ENCODE measurements at regions not wholly inside any gene's neighbourhood (a gene's known extent, or its start where the extent isn't known, plus 50 kb on each side); places are given as distances from the start of the nearest gene placed in this dataset.
"Not testable (repeated sequence)": the region's sequence is repeated elsewhere in the genome, so short reads cannot be mapped to it uniquely, and the experiment has no call there.

GRCh38 chr4:169934794-169935429 lies 91.3 kb downstream of the MFAP3L start:
- DNase-seq = no peak

GRCh38 chr4:169933531-169933930 lies 92.7 kb downstream of the MFAP3L start:
- DNase-seq = no peak

GRCh38 chr4:169931964-169932363 lies 94.2 kb downstream of the MFAP3L start:
- no peak for DNase-seq

- DNase-seq = not testable (repeated sequence)
These were observed 95.4 kb downstream of the MFAP3L start for GRCh38 chr4:169930755-169931154.

- no peak for DNase-seq
These were observed 98.9 kb downstream of the MFAP3L start for GRCh38 chr4:169927280-169927679.

- no peak for DNase-seq
These were observed 100.5 kb downstream of the MFAP3L start for GRCh38 chr4:169925678-169926077.

- DNase-seq = no peak
These were observed 103.4 kb downstream of the MFAP3L start for GRCh38 chr4:169922632-169923276.

GRCh38 chr4:169921732-169922131 lies 104.5 kb downstream of the MFAP3L start:
- no peak for DNase-seq

GRCh38 chr4:169921237-169921636 lies 105.0 kb downstream of the MFAP3L start:
- no peak for DNase-seq

GRCh38 chr4:169919194-169920124 lies 106.7 kb downstream of the MFAP3L start:
- not testable (repeated sequence) for DNase-seq

GRCh38 chr4:169915545-169915944 lies 110.7 kb downstream of the MFAP3L start:
- DNase-seq = no peak

GRCh38 chr4:169914866-169915265 lies 111.3 kb downstream of the MFAP3L start:
- DNase-seq = no peak

- DNase-seq = no peak
These were observed 113.2 kb downstream of the MFAP3L start for GRCh38 chr4:169912996-169913395.

- no peak for DNase-seq
These were observed 116.3 kb downstream of the MFAP3L start for GRCh38 chr4:169909897-169910296.

GRCh38 chr4:169909479-169909878 lies 116.7 kb downstream of the MFAP3L start:
- no peak for DNase-seq

GRCh38 chr4:169907705-169908104 lies 118.5 kb downstream of the MFAP3L start:
- no peak for DNase-seq

- no peak for DNase-seq
These were observed 119.4 kb downstream of the MFAP3L start for GRCh38 chr4:169906821-169907220.

- no peak for DNase-seq
These were observed 120.1 kb downstream of the MFAP3L start for GRCh38 chr4:169906104-169906503.

GRCh38 chr4:169902658-169903345 lies 123.4 kb downstream of the MFAP3L start:
- no peak for DNase-seq

GRCh38 chr4:169900241-169900845 lies 125.9 kb downstream of the MFAP3L start:
- no peak for DNase-seq

- DNase-seq = no peak
These were observed 126.9 kb downstream of the MFAP3L start for GRCh38 chr4:169899295-169899694.

GRCh38 chr4:169898095-169898494 lies 128.1 kb downstream of the MFAP3L start:
- DNase-seq = no peak

- not testable (repeated sequence) for DNase-seq
These were observed 131.4 kb downstream of the MFAP3L start for GRCh38 chr4:169894767-169895166.
